T-helper 2 cell (primary cell): ENCODE measurements at regions not wholly inside any gene's neighbourhood (a gene's known extent, or its start where the extent isn't known, plus 50 kb on each side); places are given as distances from the start of the nearest gene placed in this dataset.

Experiments
- DNase-seq, 5 experiments: peaks; one replicate each; pipeline versions ENCODE4 v3.0.0 to v3.0.0-alpha.2; 2012 to 2022

GRCh38 chr7:155907450-155908200 is 95.4 kb upstream of the SHH start:
- no peak for DNase-seq

GRCh38 chr7:155901176-155901575 is 88.9 kb upstream of the SHH start:
- DNase-seq = no peak

DNA sequence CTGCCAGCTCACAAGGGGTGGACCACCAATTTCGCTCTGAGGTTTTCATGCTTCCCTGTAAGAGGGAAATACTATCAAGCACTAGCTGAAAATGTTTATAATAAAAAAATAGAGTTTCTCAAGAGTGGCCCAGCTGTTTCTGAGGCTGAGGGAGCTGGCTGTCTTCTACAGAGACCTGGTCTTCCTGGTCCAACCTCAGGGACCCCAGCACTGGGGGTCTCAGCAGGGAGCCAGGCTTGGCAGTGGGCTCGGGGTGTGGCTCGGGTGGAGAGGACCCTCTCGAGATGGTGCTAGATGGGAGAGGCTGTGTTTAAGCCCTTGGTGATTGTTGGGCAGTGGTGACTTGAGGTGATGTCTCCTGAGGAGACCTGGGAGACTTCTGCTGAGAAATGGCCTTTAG is 87.3 kb upstream of the SHH start:
- DNase-seq = no peak

DNA sequence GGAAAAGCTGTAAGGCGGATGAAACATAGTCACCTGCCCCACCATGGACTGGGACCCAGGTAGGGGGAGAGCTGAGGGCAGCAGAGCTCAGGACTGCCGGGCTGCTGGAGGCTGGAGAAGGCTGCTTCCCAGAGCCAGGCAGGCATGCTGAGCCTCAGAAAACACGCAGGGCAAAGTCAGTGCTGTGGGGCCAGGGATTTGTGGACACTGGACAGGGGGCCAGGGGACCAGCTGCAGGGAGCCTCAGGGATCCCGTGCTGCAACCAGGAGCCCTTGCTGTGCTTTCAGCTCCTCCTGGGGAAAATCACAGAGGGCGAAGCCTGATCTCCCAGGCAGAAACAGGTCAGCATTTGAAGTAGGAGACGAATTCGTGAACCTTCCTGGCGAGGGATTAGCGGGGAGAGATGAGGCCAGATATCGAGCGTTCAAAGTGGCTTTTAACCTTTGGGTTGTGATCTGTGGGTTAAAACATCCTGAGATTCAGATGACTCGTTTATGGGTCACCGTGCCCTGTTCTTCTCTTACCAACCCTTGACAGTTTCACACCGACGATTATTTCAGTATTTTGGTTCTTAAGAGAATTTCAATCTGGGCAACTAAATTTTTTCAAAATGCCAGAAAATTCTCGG is 85.6 kb upstream of the SHH start:
- DNase-seq = no peak

DNA sequence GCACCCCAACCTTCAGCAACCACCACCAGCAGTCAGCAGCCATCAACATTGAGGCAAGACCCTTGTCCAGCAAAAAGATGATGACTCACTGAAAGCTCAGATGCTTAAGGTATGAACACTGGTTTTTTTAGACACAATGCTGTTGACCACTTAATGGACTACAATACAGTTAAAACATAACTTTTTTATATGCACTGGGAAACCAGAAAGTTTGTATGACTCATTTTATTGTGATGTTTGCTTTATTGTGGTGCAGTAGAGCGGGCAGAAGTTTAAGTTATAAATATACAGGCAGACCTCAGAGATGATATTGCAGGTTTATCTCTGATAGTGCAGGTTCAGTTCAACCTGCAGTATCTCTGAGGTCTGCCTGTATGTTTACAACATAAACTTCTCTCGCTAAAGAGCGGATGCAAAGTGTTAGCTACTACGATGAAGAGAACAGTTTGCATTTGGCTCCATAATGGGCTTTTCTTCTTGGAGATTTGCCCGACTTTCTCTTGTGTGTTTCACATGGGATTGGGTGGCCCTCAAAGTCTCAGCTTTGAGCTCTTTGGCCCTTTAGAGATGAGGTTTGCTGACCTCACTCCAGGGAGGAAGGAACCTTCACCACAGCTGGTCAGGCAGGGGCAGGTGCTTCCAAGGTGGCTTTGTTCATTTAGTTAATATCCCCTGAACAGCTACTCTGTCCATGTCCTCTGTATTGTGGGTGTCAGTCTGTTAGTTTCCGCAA is 84.4 kb upstream of the SHH start:
- no peak for DNase-seq

GRCh38 chr7:155893664-155894063 is 81.4 kb upstream of the SHH start:
- no peak for DNase-seq

GRCh38 chr7:155893176-155893575 is 80.9 kb upstream of the SHH start:
- no peak for DNase-seq

- no peak for DNase-seq
Observed at GRCh38 chr7:155889636-155890511, 77.6 kb upstream of the SHH start.

- no peak for DNase-seq
Observed at GRCh38 chr7:155887174-155887525, 74.9 kb upstream of the SHH start.

GRCh38 chr7:155886391-155887173 is 74.3 kb upstream of the SHH start:
- no peak for DNase-seq

DNA sequence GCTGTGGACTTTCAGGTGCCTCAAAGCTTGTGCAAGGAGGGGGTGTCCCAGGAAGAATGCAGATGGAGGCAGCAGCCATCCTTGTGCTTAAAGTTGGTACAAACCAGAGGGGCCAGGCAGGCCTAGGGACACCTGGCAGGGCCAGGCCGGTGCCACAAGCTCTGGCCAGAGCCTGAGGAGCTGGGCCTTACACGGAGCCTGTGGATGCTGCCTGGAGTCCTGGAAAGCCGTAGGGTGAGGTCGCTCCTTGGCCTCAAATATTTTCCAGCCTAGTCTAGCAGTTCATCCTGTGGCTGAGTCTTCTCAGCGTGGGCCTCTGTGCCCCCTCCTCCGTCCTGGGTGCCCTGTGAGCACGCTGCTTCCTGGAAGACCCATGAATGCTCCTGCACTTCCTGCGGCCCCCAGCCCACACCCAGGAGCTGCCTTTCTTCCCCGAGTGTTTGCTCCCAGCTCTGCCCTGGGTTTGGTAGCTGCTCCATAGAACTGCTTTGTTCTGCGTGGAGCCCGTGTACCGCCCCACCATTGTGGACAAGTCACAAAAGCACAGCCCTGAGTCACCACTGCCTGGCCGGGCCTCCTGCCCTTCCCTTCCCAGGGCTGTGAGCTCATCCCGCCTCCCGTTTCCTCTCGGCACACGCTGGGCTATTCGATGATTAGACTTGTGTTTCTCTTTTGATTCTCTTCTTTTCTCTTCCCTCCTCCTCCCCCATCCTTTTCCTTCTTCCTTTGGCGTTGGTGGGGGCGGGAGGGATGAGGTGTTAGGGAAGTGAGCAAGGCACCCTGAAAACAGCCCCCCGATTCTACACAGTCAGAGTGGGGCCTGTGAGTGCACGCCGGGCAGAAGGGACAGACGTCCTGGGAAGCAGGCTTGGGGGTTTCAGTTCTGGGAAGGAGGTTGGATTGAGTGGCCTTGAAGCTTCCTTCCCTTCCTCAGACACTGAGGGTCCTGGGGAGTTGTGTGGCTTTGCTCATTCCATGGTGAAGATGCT is 73.2 kb upstream of the SHH start:
- no peak for DNase-seq

GRCh38 chr7:155884225-155885166 is 72.2 kb upstream of the SHH start:
- DNase-seq = no peak

GRCh38 chr7:155883491-155884224 is 71.4 kb upstream of the SHH start:
- DNase-seq = no peak

DNA sequence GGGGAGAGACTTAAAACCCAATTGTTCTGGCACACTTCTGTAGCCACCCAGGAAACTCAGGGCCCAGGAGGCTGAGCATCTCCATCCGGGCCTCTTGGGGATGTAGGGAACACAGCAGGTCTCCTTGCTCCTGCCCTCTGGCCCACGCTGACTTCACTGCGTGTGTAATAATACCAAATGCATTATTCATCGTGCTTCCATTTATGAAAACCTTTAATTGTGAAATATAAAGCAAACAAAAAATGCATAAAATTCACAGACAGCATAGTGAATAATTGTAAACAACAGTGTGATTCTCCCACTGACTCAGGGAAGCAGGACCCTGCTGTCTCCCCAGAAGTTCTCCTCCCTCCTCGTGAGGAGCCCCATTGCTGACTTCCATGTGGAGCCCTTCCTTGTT is 70.3 kb upstream of the SHH start:
- DNase-seq = no peak

GRCh38 chr7:155881471-155882350 is 69.4 kb upstream of the SHH start:
- no peak for DNase-seq

GRCh38 chr7:155880721-155881120 is 68.5 kb upstream of the SHH start:
- no peak for DNase-seq

DNA sequence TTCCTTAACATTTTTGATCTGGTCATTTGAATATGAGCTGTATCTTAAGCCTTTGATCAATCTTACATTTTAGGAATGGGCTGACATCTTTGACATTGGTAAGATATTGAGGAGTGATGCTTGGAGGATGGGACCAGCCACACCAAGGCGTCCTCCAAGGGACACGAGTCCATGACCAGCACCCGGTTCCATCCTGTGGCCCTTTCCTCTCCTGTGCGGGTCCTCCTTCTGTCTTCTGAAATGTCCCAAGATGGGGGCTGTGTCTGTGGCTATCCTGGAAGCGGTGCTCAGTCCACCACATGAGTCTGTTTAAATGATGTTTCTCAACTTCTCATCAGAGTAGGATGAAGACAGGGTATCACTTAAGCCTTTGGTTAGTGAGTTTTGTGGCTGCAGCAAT is 67.3 kb upstream of the SHH start:
- no peak for DNase-seq

- DNase-seq = no peak
Observed at GRCh38 chr7:155878674-155879073, 66.4 kb upstream of the SHH start.
